Esophagus muscularis mucosa (tissue), 4 donors: ENCODE measurements at regions not wholly inside any gene's neighbourhood (a gene's known extent, or its start where the extent isn't known, plus 50 kb on each side); places are given as distances from the start of the nearest gene placed in this dataset.

Experiments
- CTCF ChIP-seq, 3 experiments: fragments of 200-600 bp in 2 of 3; fragments of 450-650 bp in 1 of 3; sonication (generic) in 2 of 3; IDR thresholded peaks; one replicate each; pipeline ENCODE4 v1.5.1; 2017 to 2019; ENCODE audit warnings: antibody characterized with exemption in 3 of 3, mild to moderate bottlenecking in 2 of 3, moderate library complexity in 1 of 3
- EP300 ChIP-seq: sonication (generic); formaldehyde crosslinking; IDR thresholded peaks from one replicate; pipeline ENCODE4 v1.6.1; 2017; ENCODE audit warnings: antibody characterized with exemption
- POLR2A ChIP-seq: fragments of 450-650 bp; IDR thresholded peaks from one replicate; pipeline ENCODE4 v1.6.1; 2017; ENCODE audit warnings: antibody characterized with exemption, moderate library complexity, mild to moderate bottlenecking, low read depth
- POLR2AphosphoS5 ChIP-seq, 2 donors: sonication (generic); formaldehyde crosslinking; IDR thresholded peaks; one replicate each; pipeline ENCODE4 v1.6.1; 2017; ENCODE audit warnings: antibody characterized with exemption in 2 of 2

- TF ChIP-seq POLR2AphosphoS5 (IDR thresholded peaks at IDR 0.05) = no peak
- TF ChIP-seq CTCF (IDR thresholded peaks at IDR 0.05) = no peak
- no peak for TF ChIP-seq POLR2A
- no peak for TF ChIP-seq EP300
Observed at GRCh38 chr1:60575326-60575977, 501.9 kb upstream of the C1orf87 start.
